AG09319 (cell line): ENCODE measurements at regions not wholly inside any gene's neighbourhood (a gene's known extent, or its start where the extent isn't known, plus 50 kb on each side); places are given as distances from the start of the nearest gene placed in this dataset.

ENCODE experiments used
- DNase-seq: peaks from one replicate; pipeline ENCODE4 v3.0.0-alpha.2; 2010; ENCODE audit warnings: low read depth; ENCODE audit errors: extremely low read depth
- TF ChIP-seq, protein P1 (sequence below): IDR thresholded peaks from 2 replicates; pipeline ENCODE4 v1.5.1; 2011; ENCODE audit warnings: low read depth, mild to moderate bottlenecking, inconsistent platforms, low read length, moderate library complexity

DNA sequence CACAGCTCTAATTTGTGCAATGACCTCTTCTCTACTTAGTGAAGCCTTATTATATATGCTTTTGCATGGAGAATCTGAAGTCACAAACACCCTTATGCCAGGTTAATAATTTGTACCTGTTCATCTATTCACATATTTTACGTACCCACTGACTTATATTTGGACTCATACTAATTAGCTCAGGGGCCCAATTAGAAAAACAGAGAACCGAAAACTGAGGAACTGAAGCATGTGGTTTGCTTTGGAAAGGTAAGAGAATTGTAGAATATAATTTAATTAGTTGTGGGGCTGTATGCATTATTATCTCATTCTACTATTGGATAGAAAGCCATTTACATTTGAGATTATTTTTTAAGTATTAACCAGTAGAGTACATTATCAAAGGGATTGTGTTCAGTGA is 805.9 kb upstream of the CITED2 start:
- TF ChIP-seq, protein P1, sequence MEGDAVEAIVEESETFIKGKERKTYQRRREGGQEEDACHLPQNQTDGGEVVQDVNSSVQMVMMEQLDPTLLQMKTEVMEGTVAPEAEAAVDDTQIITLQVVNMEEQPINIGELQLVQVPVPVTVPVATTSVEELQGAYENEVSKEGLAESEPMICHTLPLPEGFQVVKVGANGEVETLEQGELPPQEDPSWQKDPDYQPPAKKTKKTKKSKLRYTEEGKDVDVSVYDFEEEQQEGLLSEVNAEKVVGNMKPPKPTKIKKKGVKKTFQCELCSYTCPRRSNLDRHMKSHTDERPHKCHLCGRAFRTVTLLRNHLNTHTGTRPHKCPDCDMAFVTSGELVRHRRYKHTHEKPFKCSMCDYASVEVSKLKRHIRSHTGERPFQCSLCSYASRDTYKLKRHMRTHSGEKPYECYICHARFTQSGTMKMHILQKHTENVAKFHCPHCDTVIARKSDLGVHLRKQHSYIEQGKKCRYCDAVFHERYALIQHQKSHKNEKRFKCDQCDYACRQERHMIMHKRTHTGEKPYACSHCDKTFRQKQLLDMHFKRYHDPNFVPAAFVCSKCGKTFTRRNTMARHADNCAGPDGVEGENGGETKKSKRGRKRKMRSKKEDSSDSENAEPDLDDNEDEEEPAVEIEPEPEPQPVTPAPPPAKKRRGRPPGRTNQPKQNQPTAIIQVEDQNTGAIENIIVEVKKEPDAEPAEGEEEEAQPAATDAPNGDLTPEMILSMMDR, result no peak
- no peak for DNase-seq

DNA sequence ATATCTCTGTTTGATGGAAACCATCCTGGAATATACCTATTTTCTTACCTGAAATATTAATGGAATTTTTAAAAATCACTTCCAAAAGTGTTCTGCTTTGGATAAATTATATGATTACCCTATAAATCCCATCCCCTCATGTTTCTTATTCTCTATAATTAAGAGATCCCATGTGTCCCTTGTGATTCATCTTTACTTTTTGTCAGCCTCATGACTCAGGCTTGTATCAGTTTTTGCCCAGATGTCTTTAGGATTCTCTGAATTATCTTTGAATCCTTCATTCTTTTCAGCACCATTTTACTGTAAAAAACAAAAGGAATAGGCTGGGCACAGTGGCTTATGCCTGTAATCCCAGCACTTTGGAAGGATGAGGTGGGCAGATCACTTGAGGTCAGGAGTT is 804.5 kb upstream of the CITED2 start:
- DNase-seq, result no peak
- TF ChIP-seq, protein P1, result no peak

DNA sequence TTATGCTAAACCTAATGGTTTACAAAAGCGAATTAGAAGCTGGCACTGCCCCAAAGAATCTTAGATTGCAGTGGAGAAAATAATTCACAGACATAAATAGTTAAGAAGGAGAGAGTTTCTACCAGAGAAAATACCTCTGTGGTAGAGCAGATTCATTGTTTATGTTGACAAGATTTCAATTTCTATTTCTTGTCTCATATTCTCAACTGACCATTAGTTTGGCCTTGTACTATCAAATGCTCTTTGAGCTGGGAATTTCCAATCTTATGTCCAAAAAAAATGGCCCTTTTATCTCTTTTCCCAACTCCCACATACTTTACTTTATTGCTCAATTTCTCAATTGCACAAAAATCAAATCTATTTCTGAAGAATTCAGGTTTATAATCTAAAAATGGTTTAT is 804.1 kb upstream of the CITED2 start:
- DNase-seq, result peak; percentile 41
- TF ChIP-seq, protein P1, result no peak

DNA sequence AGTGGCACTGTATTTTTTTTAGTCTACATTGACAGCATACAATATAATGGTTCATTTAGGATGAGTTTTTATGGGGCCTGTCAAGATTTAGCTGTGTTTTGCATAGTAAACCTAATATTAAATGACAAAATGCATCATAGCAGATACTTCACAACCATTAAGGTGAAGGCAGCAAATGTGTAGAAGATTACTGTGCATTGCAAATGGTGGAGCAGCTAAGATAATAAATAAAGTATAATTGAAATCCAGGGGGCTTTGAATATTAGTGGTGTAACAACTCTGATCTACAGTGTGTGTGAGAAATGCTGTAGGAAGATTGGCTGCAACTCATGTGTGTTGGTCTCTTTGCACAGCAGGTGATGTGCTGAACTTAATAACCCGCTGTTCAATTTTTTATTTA is 801.9 kb upstream of the CITED2 start:
- no peak for DNase-seq
- TF ChIP-seq, protein P1, result no peak

DNA sequence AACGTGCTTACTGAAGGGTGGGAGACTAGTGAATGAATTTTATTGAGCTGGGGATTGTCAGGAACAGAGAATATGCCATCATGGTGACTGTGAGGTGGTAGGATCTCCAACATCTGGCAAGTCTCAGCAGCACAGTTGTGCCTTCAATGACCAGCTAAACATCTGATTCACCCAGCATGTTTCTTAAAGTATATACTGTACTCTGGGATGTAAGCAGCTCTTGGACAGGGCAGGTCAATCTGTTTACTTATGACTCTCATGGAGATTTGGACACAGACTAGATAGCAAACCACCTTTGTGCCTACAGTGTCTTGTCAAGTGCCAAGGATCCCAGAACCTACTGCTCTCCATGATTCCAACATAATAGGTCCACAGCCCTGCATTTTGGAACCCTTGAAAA is 801.0 kb upstream of the CITED2 start:
- TF ChIP-seq, protein P1, result no peak
- no peak for DNase-seq

DNA sequence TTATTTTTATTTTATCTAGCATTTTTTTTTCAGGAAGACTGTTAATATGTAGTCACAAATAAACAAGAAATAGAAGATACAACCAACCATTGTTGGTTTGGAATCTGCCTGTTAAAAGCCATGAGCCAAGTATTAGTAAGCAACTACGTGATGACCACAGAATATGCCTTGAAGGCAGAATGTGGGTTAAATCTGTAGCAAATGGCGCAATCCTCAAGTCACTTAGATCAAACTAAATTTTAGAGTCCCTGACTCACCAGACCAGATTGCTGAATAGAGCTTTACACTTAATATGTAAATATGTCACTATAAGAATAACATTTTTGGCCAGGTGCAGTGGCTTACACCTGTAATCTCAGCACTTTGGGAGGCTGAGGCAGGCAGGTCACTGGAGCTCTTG is 800.1 kb upstream of the CITED2 start:
- peak; percentile 89 for DNase-seq
- TF ChIP-seq, protein P1, result no peak

DNA sequence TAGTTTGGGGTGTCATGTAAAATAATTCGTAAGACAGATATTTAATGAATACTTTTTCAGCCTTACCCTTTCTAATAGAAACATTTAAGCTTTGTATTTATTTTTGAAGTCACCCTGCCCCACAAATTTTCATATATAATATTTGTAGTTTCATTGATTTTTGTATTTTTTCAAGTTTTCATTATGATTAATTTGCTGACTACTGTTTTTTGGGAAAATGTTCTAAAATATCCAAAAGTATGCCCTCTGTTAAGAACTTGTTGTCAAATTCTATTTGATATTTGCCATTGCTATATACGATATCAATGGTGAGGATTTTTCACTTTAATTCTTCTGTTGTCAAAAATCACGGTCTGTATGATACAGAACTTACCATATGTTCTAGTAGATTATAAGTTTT is 793.9 kb upstream of the CITED2 start:
- DNase-seq, result no peak
- TF ChIP-seq, protein P1, result no peak
